Keratinocyte (primary cell): ENCODE measurements at regions not wholly inside any gene's neighbourhood (a gene's known extent, or its start where the extent isn't known, plus 50 kb on each side); places are given as distances from the start of the nearest gene placed in this dataset.

Experiments used
- DNase-seq: peaks from one replicate; pipeline ENCODE4 v3.0.0-alpha.2; 2011; ENCODE audit warnings: low read depth, missing footprints, low spot score
- FAIRE-seq: peaks from 2 replicates; lab custom pipeline; 2011; peaks lifted over from hg19 to GRCh38; lab: Jason Lieb, UNC
- H2AFZ ChIP-seq: 2 replicates; pipeline ENCODE4 v1.6.0; 2012; ENCODE audit warnings: low read length, control low read depth, inconsistent platforms; ENCODE audit not compliant: control insufficient read depth
- H3K27ac ChIP-seq: 2 replicates; pipeline ENCODE4 v1.5.1; 2011; ENCODE audit warnings: low read length; ENCODE audit not compliant: control insufficient read depth, insufficient read depth
- H3K27me3 ChIP-seq: 3 replicates; pipeline ENCODE4 v1.6.0; 2011; ENCODE audit warnings: low read length; ENCODE audit not compliant: control insufficient read depth, insufficient read depth; ENCODE audit errors: extremely low read depth
- H3K36me3 ChIP-seq, 2 experiments: 2 replicates in 1 of 2; 3 replicates in 1 of 2; pipeline ENCODE4 v1.5.1; 2011; ENCODE audit warnings: low read length in 2 of 2, mild to moderate bottlenecking in 1 of 2; ENCODE audit not compliant: control insufficient read depth in 2 of 2, insufficient read depth in 2 of 2; ENCODE audit errors: extremely low read depth in 1 of 2
- H3K4me1 ChIP-seq: 3 replicates; pipeline ENCODE4 v1.5.1; 2011; ENCODE audit warnings: low read length; ENCODE audit not compliant: control insufficient read depth, insufficient read depth; ENCODE audit errors: extremely low read depth
- H3K4me2 ChIP-seq: 3 replicates; pipeline ENCODE4 v1.6.0; 2011; ENCODE audit warnings: low read depth, low read length; ENCODE audit not compliant: control insufficient read depth, insufficient read depth; ENCODE audit errors: extremely low read depth
- H3K4me3 ChIP-seq, 3 experiments: fragments of 200-600 bp in 1 of 3; sonication (generic) in 1 of 3; 2 replicates in 2 of 3; 3 replicates in 1 of 3; pipeline ENCODE4 v1.5.1; 2011 to 2016; ENCODE audit warnings: low read length in 3 of 3, mild to moderate bottlenecking in 3 of 3, control low read depth in 2 of 3, inconsistent platforms in 1 of 3, low read depth in 1 of 3, mixed read lengths in 1 of 3, mixed run types in 1 of 3, moderate library complexity in 1 of 3; ENCODE audit not compliant: control insufficient read depth in 2 of 3, insufficient read depth in 2 of 3; ENCODE audit errors: extremely low read depth in 1 of 3
- H3K79me2 ChIP-seq: 2 replicates; pipeline ENCODE4 v1.6.0; 2012; ENCODE audit warnings: low read length; ENCODE audit not compliant: control insufficient read depth, insufficient read depth
- H3K9ac ChIP-seq: 3 replicates; pipeline ENCODE4 v1.6.0; 2011; ENCODE audit warnings: low read length; ENCODE audit not compliant: control insufficient read depth, insufficient read depth; ENCODE audit errors: extremely low read depth
- H3K9me1 ChIP-seq: 3 replicates; pipeline ENCODE4 v1.6.0; 2011; ENCODE audit warnings: low read length; ENCODE audit not compliant: control insufficient read depth, insufficient read depth; ENCODE audit errors: extremely low read depth
- H3K9me3 ChIP-seq: 2 replicates; pipeline ENCODE4 v1.5.1; 2012; ENCODE audit warnings: low read depth, low read length; ENCODE audit not compliant: control insufficient read depth
- H4K20me1 ChIP-seq: 3 replicates; pipeline ENCODE4 v1.6.0; 2011; ENCODE audit warnings: low read length; ENCODE audit not compliant: control insufficient read depth, insufficient read depth; ENCODE audit errors: extremely low read depth
- CTCF ChIP-seq, 3 experiments: IDR thresholded peaks in 1 of 3; conservative IDR thresholded peaks in 1 of 3; optimal IDR thresholded peaks in 1 of 3; 2 replicates in 2 of 3; 3 replicates in 1 of 3; pipeline versions ENCODE3 to v1.5.1; 2011; ENCODE audit warnings: low read length in 3 of 3, mild to moderate bottlenecking in 3 of 3, moderate library complexity in 2 of 3, control low read depth in 1 of 3, inconsistent platforms in 1 of 3; ENCODE audit not compliant: insufficient read depth in 2 of 3; ENCODE audit errors: extremely low read depth in 1 of 3
- EZH2 ChIP-seq: IDR thresholded peaks from one replicate; pipeline ENCODE4 v1.6.1; 2012; ENCODE audit warnings: inconsistent platforms, mild to moderate bottlenecking, low read length, moderate library complexity
- dilution Hi-C: fragments of 300-500 bp; cut with MboI; formaldehyde crosslinking; loops from one replicate; pipeline ENCODE4 v1.7.0; 2020; ENCODE audit warnings: low sequenced_read_pairs; ENCODE audit not compliant: extremely low pct_ligation_motif_present

- Histone ChIP-seq H3K4me3 (no peak overlapping the region), H4K20me1 (no peaks in the 10 kb centered on the region), H2AFZ (no peak overlapping the region), H3K36me3 (no peaks in the 10 kb centered on the region), H3K4me1 (peaks cover 31% of the 10 kb centered on the region), H3K27me3 (no peaks in the 10 kb centered on the region), H3K9me1 (no peaks in the 10 kb centered on the region), H3K27ac (no peak overlapping the region), H3K4me2 (no peak overlapping the region), H3K9ac (no peak overlapping the region), H3K9me3 (no peaks in the 10 kb centered on the region), H3K79me2 (no peaks in the 10 kb centered on the region)
- DNase-seq (no peak), FAIRE-seq (no peak)
- no peak for TF ChIP-seq CTCF (optimal IDR thresholded peaks at IDR 0.05 in 1 of 3, IDR thresholded peaks at IDR 0.05 in 1 of 3, conservative IDR thresholded peaks at IDR 0.05 in 1 of 3; ENCODE audit: extremely low read depth in 1 of 3, insufficient read depth in 2 of 3, low read length in 3 of 3)
- no peak for TF ChIP-seq EZH2
- dilution Hi-C loops: no loop called here
These were observed 122.2 kb downstream of the SIK1 start for GRCh38 chr21:43304621-43305335.

- Histone ChIP-seq H3K9me1 (no peaks in the 10 kb centered on the region), H3K79me2 (no peaks in the 10 kb centered on the region), H3K27ac (no peak overlapping the region), H3K4me1 (peaks cover 31% of the 10 kb centered on the region), H3K27me3 (no peaks in the 10 kb centered on the region), H3K9ac (no peak overlapping the region), H3K4me2 (no peak overlapping the region), H4K20me1 (no peaks in the 10 kb centered on the region), H3K4me3 (no peak overlapping the region), H3K9me3 (no peaks in the 10 kb centered on the region), H2AFZ (no peak overlapping the region), H3K36me3 (no peaks in the 10 kb centered on the region)
- dilution Hi-C loops: no loop called here
- TF ChIP-seq CTCF (optimal IDR thresholded peaks at IDR 0.05 in 1 of 3, IDR thresholded peaks at IDR 0.05 in 1 of 3, conservative IDR thresholded peaks at IDR 0.05 in 1 of 3; ENCODE audit: extremely low read depth in 1 of 3, insufficient read depth in 2 of 3, low read length in 3 of 3) (no peak), EZH2 (no peak)
- FAIRE-seq (no peak), DNase-seq (no peak)
These were observed 122.7 kb downstream of the SIK1 start for GRCh38 chr21:43304206-43304605.
